ENCODE measurements at regions not wholly inside any gene's neighbourhood (a gene's known extent, or its start where the extent isn't known, plus 50 kb on each side); places are given as distances from the start of the nearest gene placed in this dataset.

GRCh38 chr16:51508490-51509212 is 357.6 kb upstream of the SALL1 start:
- Mint-ChIP-seq H3K36me3 (ENCODE audit: insufficient read depth) (peaks cover 2% of the 10 kb centered on the region), H3K4me1 (no peaks in the 10 kb centered on the region), H3K4me3 (no peak overlapping the region), H3K27me3 (no peaks in the 10 kb centered on the region), H3K9me3 (peaks cover 15% of the 10 kb centered on the region), H3K27ac (ENCODE audit: low read depth) (no peak overlapping the region)
- ATAC-seq (replicated peaks; ENCODE audit: extremely low read depth, poor library complexity, severe bottlenecking) = no peak
- no peak for DNase-seq (ENCODE audit: low spot score in 2 of 2)

GRCh38 chr16:51507286-51507685 is 356.2 kb upstream of the SALL1 start:
- H3K9me3 Mint-ChIP-seq = peaks cover 14% of the 10 kb centered on the region
- H3K36me3 Mint-ChIP-seq (ENCODE audit: insufficient read depth) = peaks cover 2% of the 10 kb centered on the region
- no peaks in the 10 kb centered on the region for H3K27me3 Mint-ChIP-seq
- H3K4me1 Mint-ChIP-seq = no peaks in the 10 kb centered on the region
- H3K27ac Mint-ChIP-seq (ENCODE audit: low read depth) = no peak overlapping the region
- H3K4me3 Mint-ChIP-seq = no peak overlapping the region
- ATAC-seq (replicated peaks; ENCODE audit: extremely low read depth, poor library complexity, severe bottlenecking) (no peak), DNase-seq (ENCODE audit: low spot score in 2 of 2) (no peak)

- H3K9me3 Mint-ChIP-seq = no peaks in the 10 kb centered on the region
- H3K4me3 Mint-ChIP-seq = no peak overlapping the region
- DNase-seq (ENCODE audit: low spot score in 2 of 2) = no peak
Observed at GRCh38 chr16:51500306-51500705, 349.2 kb upstream of the SALL1 start.

GRCh38 chr16:51497541-51498211 is 346.6 kb upstream of the SALL1 start:
- Mint-ChIP-seq H3K9me3 (peaks cover under 1% of the 10 kb centered on the region), H3K4me1 (no peaks in the 10 kb centered on the region), H3K27me3 (no peaks in the 10 kb centered on the region), H3K27ac (ENCODE audit: low read depth) (no peak overlapping the region), H3K4me3 (no peak overlapping the region), H3K36me3 (ENCODE audit: insufficient read depth) (no peaks in the 10 kb centered on the region)
- DNase-seq (ENCODE audit: low spot score in 2 of 2) (no peak), ATAC-seq (replicated peaks; ENCODE audit: extremely low read depth, poor library complexity, severe bottlenecking) (no peak)

More at GRCh38 chr16:51500306-51500705, 349.2 kb upstream of the SALL1 start:
- H3K27me3 Mint-ChIP-seq = no peaks in the 10 kb centered on the region
- H3K27ac Mint-ChIP-seq (ENCODE audit: low read depth) = no peak overlapping the region
- no peak for ATAC-seq (replicated peaks; ENCODE audit: extremely low read depth, poor library complexity, severe bottlenecking)
- no peaks in the 10 kb centered on the region for H3K4me1 Mint-ChIP-seq
- H3K36me3 Mint-ChIP-seq (ENCODE audit: insufficient read depth) = no peaks in the 10 kb centered on the region

- Mint-ChIP-seq H3K4me1 (no peaks in the 10 kb centered on the region), H3K9me3 (peaks cover 6% of the 10 kb centered on the region), H3K27ac (ENCODE audit: low read depth) (no peak overlapping the region), H3K4me3 (no peak overlapping the region), H3K36me3 (ENCODE audit: insufficient read depth) (no peaks in the 10 kb centered on the region), H3K27me3 (no peaks in the 10 kb centered on the region)
- ATAC-seq (replicated peaks; ENCODE audit: extremely low read depth, poor library complexity, severe bottlenecking) (no peak), DNase-seq (ENCODE audit: low spot score in 2 of 2) (no peak)
Observed at GRCh38 chr16:51490866-51491265, 339.8 kb upstream of the SALL1 start.

DNA sequence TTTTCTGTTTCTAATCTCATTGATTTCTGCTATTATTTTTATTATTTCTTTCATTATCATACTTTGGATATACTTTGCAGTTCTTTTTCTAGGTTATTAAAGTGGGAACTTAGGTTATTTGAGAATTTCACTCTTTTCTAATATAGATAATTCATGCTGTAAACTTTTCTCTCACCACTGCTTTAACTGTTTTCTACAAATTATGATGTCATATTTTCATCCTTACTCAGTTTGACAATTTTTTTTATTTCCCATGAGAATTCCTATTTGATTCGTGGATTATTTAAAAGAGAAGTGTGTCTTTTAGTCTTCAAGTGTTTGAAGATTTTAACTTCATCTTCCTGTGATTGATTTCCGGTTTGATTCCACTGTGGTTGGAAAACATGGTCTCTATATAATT is 336.8 kb upstream of the SALL1 start:
- Mint-ChIP-seq H3K27me3 (no peaks in the 10 kb centered on the region), H3K4me1 (no peaks in the 10 kb centered on the region), H3K36me3 (ENCODE audit: insufficient read depth) (no peaks in the 10 kb centered on the region), H3K4me3 (no peak overlapping the region), H3K27ac (ENCODE audit: low read depth) (no peak overlapping the region), H3K9me3 (peaks cover 14% of the 10 kb centered on the region)
- ATAC-seq (replicated peaks; ENCODE audit: extremely low read depth, poor library complexity, severe bottlenecking) (no peak), DNase-seq (ENCODE audit: low spot score in 2 of 2) (no peak)

DNA sequence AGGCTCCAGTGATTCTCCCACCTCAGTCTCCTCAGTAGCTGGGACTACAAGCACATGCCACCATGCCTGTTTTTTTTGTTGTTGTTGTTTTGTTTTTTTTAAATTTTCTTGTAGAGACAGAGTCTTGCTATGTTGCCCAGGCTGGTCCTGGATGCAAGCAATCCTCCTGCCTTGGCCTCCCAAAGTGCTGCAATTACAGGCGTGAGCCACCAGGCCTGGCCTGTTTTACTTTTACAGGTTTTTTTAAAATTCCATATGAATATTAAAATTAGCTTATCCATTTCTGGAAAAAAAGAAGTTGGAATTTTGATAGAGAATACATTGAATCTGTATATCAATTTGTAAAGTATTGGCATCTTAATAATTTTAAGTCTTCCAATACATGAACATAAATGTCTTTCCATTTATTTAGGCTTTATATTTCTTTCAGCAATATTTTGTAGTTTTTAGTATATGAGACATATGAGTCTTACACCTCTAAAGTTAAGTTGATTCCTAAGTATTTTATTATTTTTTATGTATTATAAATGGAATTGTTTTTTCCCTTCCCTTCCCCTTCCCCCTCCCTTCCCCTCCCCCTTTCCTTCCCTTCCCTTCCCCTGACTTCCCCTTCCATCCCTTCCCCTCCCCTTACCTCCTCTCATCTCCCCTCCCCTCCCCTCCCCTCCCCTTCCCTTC is 323.5 kb upstream of the SALL1 start:
- H3K36me3 Mint-ChIP-seq (ENCODE audit: insufficient read depth) = no peaks in the 10 kb centered on the region
- no peak for DNase-seq (ENCODE audit: low spot score in 2 of 2)
- H3K9me3 Mint-ChIP-seq = peaks cover 14% of the 10 kb centered on the region
- no peak for ATAC-seq (replicated peaks; ENCODE audit: extremely low read depth, poor library complexity, severe bottlenecking)
- no peaks in the 10 kb centered on the region for H3K27me3 Mint-ChIP-seq
- no peaks in the 10 kb centered on the region for H3K4me1 Mint-ChIP-seq
- H3K4me3 Mint-ChIP-seq = no peak overlapping the region
- H3K27ac Mint-ChIP-seq (ENCODE audit: low read depth) = no peak overlapping the region

GRCh38 chr16:51473091-51473490 is 322.0 kb upstream of the SALL1 start:
- Mint-ChIP-seq H3K36me3 (ENCODE audit: insufficient read depth) (no peaks in the 10 kb centered on the region), H3K27me3 (no peaks in the 10 kb centered on the region), H3K27ac (ENCODE audit: low read depth) (no peak overlapping the region), H3K4me1 (no peaks in the 10 kb centered on the region), H3K9me3 (peaks cover 19% of the 10 kb centered on the region), H3K4me3 (no peak overlapping the region)
- no peak for ATAC-seq (replicated peaks; ENCODE audit: extremely low read depth, poor library complexity, severe bottlenecking)
- no peak for DNase-seq (ENCODE audit: low spot score in 2 of 2)

DNA sequence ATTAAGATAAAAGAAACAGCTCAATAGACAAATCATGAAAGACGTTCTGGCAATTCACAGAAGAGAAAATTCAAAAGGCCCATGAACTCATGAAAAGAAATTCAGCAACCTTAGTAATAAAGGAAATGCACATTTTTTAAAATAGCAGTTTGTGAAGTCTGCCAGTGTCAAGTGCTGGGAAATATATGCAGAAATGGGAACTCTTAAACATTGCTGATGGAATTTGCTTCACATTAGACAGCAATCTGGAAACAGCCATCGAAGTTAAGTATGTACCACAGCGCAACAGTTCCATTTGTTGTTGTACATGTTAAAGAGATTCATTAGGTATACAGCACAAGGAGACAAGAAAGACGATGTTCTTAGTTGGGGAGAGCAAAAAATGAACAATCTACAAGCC is 319.4 kb upstream of the SALL1 start:
- ATAC-seq (replicated peaks; ENCODE audit: extremely low read depth, poor library complexity, severe bottlenecking) = no peak
- no peak overlapping the region for H3K4me3 Mint-ChIP-seq

GRCh38 chr16:51464996-51465395 is 313.9 kb upstream of the SALL1 start:
- peaks cover 15% of the 10 kb centered on the region for H3K9me3 Mint-ChIP-seq
- no peak overlapping the region for H3K4me3 Mint-ChIP-seq
- DNase-seq (ENCODE audit: low spot score in 2 of 2) = no peak
- no peaks in the 10 kb centered on the region for H3K4me1 Mint-ChIP-seq
- H3K27ac Mint-ChIP-seq (ENCODE audit: low read depth) = no peak overlapping the region
- no peak for ATAC-seq (replicated peaks; ENCODE audit: extremely low read depth, poor library complexity, severe bottlenecking)
- no peaks in the 10 kb centered on the region for H3K27me3 Mint-ChIP-seq
- H3K36me3 Mint-ChIP-seq (ENCODE audit: insufficient read depth) = peaks cover 1% of the 10 kb centered on the region

More for the DNA sequence above, 319.4 kb upstream of the SALL1 start:
- Mint-ChIP-seq H3K27me3 (no peaks in the 10 kb centered on the region), H3K9me3 (peaks cover 21% of the 10 kb centered on the region), H3K4me1 (no peaks in the 10 kb centered on the region), H3K36me3 (ENCODE audit: insufficient read depth) (peaks cover 1% of the 10 kb centered on the region), H3K27ac (ENCODE audit: low read depth) (no peak overlapping the region)
- no peak for DNase-seq (ENCODE audit: low spot score in 2 of 2)

- no peaks in the 10 kb centered on the region for H3K27me3 Mint-ChIP-seq
Observed at GRCh38 chr16:51461255-51461654, 310.2 kb upstream of the SALL1 start.

GRCh38 chr16:51458356-51459140 is 307.5 kb upstream of the SALL1 start:
- no peak for DNase-seq (ENCODE audit: low spot score in 2 of 2)
- Mint-ChIP-seq H3K27ac (ENCODE audit: low read depth) (no peak overlapping the region), H3K27me3 (no peaks in the 10 kb centered on the region), H3K36me3 (ENCODE audit: insufficient read depth) (no peaks in the 10 kb centered on the region), H3K4me1 (no peaks in the 10 kb centered on the region), H3K9me3 (peaks cover 15% of the 10 kb centered on the region), H3K4me3 (no peak overlapping the region)
- ATAC-seq (replicated peaks; ENCODE audit: extremely low read depth, poor library complexity, severe bottlenecking) = no peak

More at GRCh38 chr16:51461255-51461654, 310.2 kb upstream of the SALL1 start:
- Mint-ChIP-seq H3K4me1 (no peaks in the 10 kb centered on the region), H3K9me3 (peaks cover 6% of the 10 kb centered on the region), H3K4me3 (no peak overlapping the region), H3K36me3 (ENCODE audit: insufficient read depth) (no peaks in the 10 kb centered on the region), H3K27ac (ENCODE audit: low read depth) (no peak overlapping the region)
- no peak for DNase-seq (ENCODE audit: low spot score in 2 of 2)
- ATAC-seq (replicated peaks; ENCODE audit: extremely low read depth, poor library complexity, severe bottlenecking) = no peak

Measured in central memory CD8-positive, alpha-beta T cell (primary cell).